GM18498 (cell line): ENCODE measurements at regions not wholly inside any gene's neighbourhood (a gene's known extent, or its start where the extent isn't known, plus 50 kb on each side); places are given as distances from the start of the nearest gene placed in this dataset.

Experiments used
- ATAC-seq: cut with Tn5 transposase; IDR thresholded peaks from one replicate; pipeline ENCODE4 v1.9.1; 2021; ENCODE audit warnings: mild to moderate bottlenecking, moderate library complexity; ENCODE audit not compliant: unreplicated experiment

- no peak for ATAC-seq
These were observed 62.2 kb upstream of the WSCD2 start for GRCh38 chr12:108066583-108067577.

GRCh38 chr12:108069651-108070165, 59.4 kb upstream of the WSCD2 start:
- ATAC-seq = no peak

- ATAC-seq = no peak
These were observed 53.5 kb upstream of the WSCD2 start for GRCh38 chr12:108075561-108075960.

GRCh38 chr12:108076556-108076955, 52.5 kb upstream of the WSCD2 start:
- no peak for ATAC-seq

GRCh38 chr12:108078428-108078827, 50.7 kb upstream of the WSCD2 start:
- ATAC-seq = no peak
